Heart left ventricle (tissue), 13 donors: ENCODE measurements at regions not wholly inside any gene's neighbourhood (a gene's known extent, or its start where the extent isn't known, plus 50 kb on each side); places are given as distances from the start of the nearest gene placed in this dataset.

ENCODE experiments used
- CTCF ChIP-seq, 12 donors: fragments of 200-600 bp; sonication (generic) in 4 of 12; IDR thresholded peaks; one replicate each; pipeline versions ENCODE4 v1.5.0 to v1.8.0; 2018 to 2022; ENCODE audit warnings: antibody characterized with exemption in 12 of 12, mild to moderate bottlenecking in 5 of 12
- POLR2A ChIP-seq, 2 donors: fragments of 450-650 bp; IDR thresholded peaks; one replicate each; pipeline ENCODE4 v1.6.1; 2017; ENCODE audit warnings: antibody characterized with exemption in 2 of 2, mild to moderate bottlenecking in 2 of 2, moderate library complexity in 2 of 2
- donor health status: ischemic (EF 13 %, LVEDD 7.1; RV severe dilation, severe dysfunction).
- donor health status: DM: no; HTN: yes; CAD: no.
- donor health status: DM: no; HTN: no; CAD: no.
- donor health status: ischemic (EF 25% LVEDD 6.9; RV normal size, moderate dysfunction).
- donor health status: ischemic (EF 25% LVEDD 5.7; RV mildly dilated, moderate dysfunction).
- donor health status: ischemic (EF 35%, LVEDD 5.7; RV mildly dilated, moderate dysfunction).
- donor health status: nonischemic (EF 11% LVEDD 7.7; RV severe dilation, severe dysfunction).
- donor health status: DM: yes; HTN: yes; CAD: no.
- donor health status: PGD.
- donor health status: ischemic (EF 29% LVEDD 5.4; RV normal size, mild dysfunction).
- donor health status: nonischemic (EF 23%, LVEDD 6.1; RV moderate dilation, normal function).

DNA sequence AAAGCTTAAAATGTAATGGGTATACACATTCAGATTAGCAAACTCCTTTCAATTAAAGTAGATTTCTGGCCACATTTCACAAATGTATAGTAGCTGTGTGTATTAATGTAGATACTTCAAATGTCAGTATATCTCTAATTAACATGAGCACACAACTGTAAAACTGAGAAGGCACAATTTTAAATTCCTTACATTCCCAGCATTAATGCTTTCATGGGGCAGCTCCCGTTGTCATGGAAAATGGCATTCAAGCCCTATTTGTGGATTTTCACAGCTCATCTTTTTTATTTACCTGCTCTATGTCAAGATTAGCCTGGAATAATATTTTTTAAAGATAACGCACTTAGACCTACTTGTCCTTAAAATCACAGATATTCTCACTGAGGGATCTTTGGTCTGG, 113.6 kb upstream of the SOX6 start:
- TF ChIP-seq POLR2A (IDR thresholded peaks at IDR 0.05): no peak
- no peak for TF ChIP-seq CTCF (IDR thresholded peaks at IDR 0.05)
